ENCODE measurements at regions not wholly inside any gene's neighbourhood (a gene's known extent, or its start where the extent isn't known, plus 50 kb on each side); places are given as distances from the start of the nearest gene placed in this dataset.

DNA sequence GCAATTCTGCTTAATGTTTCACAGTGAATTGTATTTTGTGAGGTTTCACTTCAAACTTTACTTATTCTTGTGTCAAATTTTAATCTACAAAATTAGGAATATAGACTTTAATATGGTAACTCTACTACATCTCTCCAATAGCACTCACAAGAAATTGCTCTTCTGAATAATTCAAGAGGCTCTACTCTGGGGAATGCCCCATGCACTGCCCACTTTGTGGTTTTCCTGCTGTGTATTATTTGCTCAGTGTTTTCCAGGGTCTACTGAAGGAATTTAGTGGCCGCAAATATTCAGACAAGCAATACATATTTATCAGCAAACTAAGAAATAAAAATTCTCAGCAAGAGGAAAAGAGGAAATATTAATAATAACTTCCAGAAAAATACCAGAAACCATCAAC is 611.4 kb downstream of the TNS3 start:
- no peak overlapping the region for H3K4me3 ChIP-seq (ENCODE audit: low read depth, low read length)
- DNase-seq (ENCODE audit: low read depth), result no peak
- TF ChIP-seq, protein P1, sequence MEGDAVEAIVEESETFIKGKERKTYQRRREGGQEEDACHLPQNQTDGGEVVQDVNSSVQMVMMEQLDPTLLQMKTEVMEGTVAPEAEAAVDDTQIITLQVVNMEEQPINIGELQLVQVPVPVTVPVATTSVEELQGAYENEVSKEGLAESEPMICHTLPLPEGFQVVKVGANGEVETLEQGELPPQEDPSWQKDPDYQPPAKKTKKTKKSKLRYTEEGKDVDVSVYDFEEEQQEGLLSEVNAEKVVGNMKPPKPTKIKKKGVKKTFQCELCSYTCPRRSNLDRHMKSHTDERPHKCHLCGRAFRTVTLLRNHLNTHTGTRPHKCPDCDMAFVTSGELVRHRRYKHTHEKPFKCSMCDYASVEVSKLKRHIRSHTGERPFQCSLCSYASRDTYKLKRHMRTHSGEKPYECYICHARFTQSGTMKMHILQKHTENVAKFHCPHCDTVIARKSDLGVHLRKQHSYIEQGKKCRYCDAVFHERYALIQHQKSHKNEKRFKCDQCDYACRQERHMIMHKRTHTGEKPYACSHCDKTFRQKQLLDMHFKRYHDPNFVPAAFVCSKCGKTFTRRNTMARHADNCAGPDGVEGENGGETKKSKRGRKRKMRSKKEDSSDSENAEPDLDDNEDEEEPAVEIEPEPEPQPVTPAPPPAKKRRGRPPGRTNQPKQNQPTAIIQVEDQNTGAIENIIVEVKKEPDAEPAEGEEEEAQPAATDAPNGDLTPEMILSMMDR (IDR thresholded peaks at IDR 0.05; ENCODE audit: low read depth, low read length, missing control alignments), result no peak

GRCh38 chr7:46970131-46970430 is 611.8 kb downstream of the TNS3 start:
- TF ChIP-seq, protein P1 (IDR thresholded peaks at IDR 0.05; ENCODE audit: low read depth, low read length, missing control alignments), result no peak
- DNase-seq (ENCODE audit: low read depth), result no peak
- no peak overlapping the region for H3K4me3 ChIP-seq (ENCODE audit: low read depth, low read length)

- no peak for DNase-seq (ENCODE audit: low read depth)
- TF ChIP-seq, protein P1 (IDR thresholded peaks at IDR 0.05; ENCODE audit: low read depth, low read length, missing control alignments), result no peak
- H3K4me3 ChIP-seq (ENCODE audit: low read depth, low read length), result no peak overlapping the region
Observed at GRCh38 chr7:46969303-46970130, 612.4 kb downstream of the TNS3 start.

DNA sequence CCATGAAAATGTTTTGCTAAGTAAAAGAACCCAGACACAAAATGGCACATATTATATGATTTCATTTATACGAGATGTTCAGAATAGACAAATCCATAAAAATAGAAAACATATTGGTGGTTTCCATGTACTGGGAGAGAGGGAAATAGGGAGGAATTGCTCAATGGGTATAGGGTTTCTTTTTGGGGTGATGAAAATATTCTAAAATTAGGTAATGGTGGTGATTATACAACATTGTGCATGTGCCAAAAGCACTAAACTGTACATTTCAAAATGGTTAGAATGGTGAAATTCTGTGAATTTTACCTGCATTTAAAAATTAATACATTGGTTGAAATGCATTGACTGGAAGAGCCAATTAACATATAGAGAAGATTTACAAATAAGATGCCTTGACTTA is 613.9 kb downstream of the TNS3 start:
- H3K4me3 ChIP-seq (ENCODE audit: low read depth, low read length), result no peak overlapping the region
- DNase-seq (ENCODE audit: low read depth), result no peak
- TF ChIP-seq, protein P1 (IDR thresholded peaks at IDR 0.05; ENCODE audit: low read depth, low read length, missing control alignments), result no peak

DNA sequence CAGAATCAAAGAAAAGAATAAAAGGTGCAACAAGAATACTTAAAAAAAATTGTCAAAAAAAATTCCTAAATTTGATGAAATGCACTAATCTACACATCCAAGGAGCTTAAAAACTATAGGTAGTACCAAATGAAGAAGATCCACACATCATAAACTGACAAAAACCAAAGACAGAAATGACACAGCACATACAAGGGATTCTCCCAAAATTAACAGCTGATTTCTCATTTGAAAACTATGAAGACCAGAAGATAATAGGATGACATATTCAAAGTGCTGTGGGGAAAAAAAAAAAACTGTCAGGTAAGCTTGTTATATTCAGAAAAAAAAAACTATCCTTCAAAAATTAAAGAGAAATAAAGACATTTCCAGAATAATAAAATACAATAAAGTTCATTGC is 618.2 kb downstream of the TNS3 start:
- TF ChIP-seq, protein P1 (IDR thresholded peaks at IDR 0.05; ENCODE audit: low read depth, low read length, missing control alignments), result no peak
- DNase-seq (ENCODE audit: low read depth), result no peak
- H3K4me3 ChIP-seq (ENCODE audit: low read depth, low read length), result no peak overlapping the region

- TF ChIP-seq, protein P1 (IDR thresholded peaks at IDR 0.05; ENCODE audit: low read depth, low read length, missing control alignments), result no peak
- no peak overlapping the region for H3K4me3 ChIP-seq (ENCODE audit: low read depth, low read length)
- no peak for DNase-seq (ENCODE audit: low read depth)
Observed at GRCh38 chr7:46960970-46961369, 620.9 kb downstream of the TNS3 start.

- no peak overlapping the region for H3K4me3 ChIP-seq (ENCODE audit: low read depth, low read length)
- DNase-seq (ENCODE audit: low read depth), result no peak
- TF ChIP-seq, protein P1 (IDR thresholded peaks at IDR 0.05; ENCODE audit: low read depth, low read length, missing control alignments), result no peak
Observed at GRCh38 chr7:46957195-46957594, 624.7 kb downstream of the TNS3 start.
